ENCODE measurements at regions not wholly inside any gene's neighbourhood (a gene's known extent, or its start where the extent isn't known, plus 50 kb on each side); places are given as distances from the start of the nearest gene placed in this dataset.
A peak's percentile ranks its signal among the peaks of the same experiment; 100 is the strongest.

GRCh38 chr2:219737270-219737691 lies 109.9 kb downstream of the SLC4A3 start:
- H3K36me3 ChIP-seq (replicated peaks; ENCODE audit: insufficient read depth, low read depth) = no peaks in the 10 kb centered on the region
- H4K20me1 ChIP-seq (ENCODE audit: insufficient read depth, poor library complexity, severe bottlenecking) = no peaks in the 10 kb centered on the region
- TF ChIP-seq EZH2phosphoT487 (IDR thresholded peaks at IDR 0.05; ENCODE audit: low read depth, severe bottlenecking, unreplicated experiment) (no peak), EZH2 (IDR thresholded peaks at IDR 0.05; ENCODE audit: borderline replicate concordance) (no peak), CTCF (IDR thresholded peaks at IDR 0.05; ENCODE audit: poor library complexity) (peak; percentile 63)
- no peaks in the 10 kb centered on the region for H3K9me2 ChIP-seq (replicated peaks; ENCODE audit: insufficient read depth)
- H3K27me3 ChIP-seq = peaks cover 10% of the 10 kb centered on the region
- no peak overlapping the region for H3K4me2 ChIP-seq
- no peak overlapping the region for H3K4me3 ChIP-seq
- no peak overlapping the region for H3K27ac ChIP-seq
- no peak overlapping the region for H2AFZ ChIP-seq
- peak; percentile 30 for DNase-seq (ENCODE audit: low spot score)
- H3K9me3 ChIP-seq (ENCODE audit: low read depth) = no peaks in the 10 kb centered on the region
- H3K4me1 ChIP-seq (ENCODE audit: insufficient read depth) = no peaks in the 10 kb centered on the region
- H3K79me2 ChIP-seq = no peaks in the 10 kb centered on the region
- 68% methylated on average over 4 of the region's 4 CpGs for WGBS (ENCODE audit: low lambda C conversion rate, missing lambda C conversion rate)

- 84% methylated on average over 4 of the region's 4 CpGs for WGBS (ENCODE audit: low lambda C conversion rate, missing lambda C conversion rate)
- TF ChIP-seq CTCF (IDR thresholded peaks at IDR 0.05; ENCODE audit: poor library complexity) (no peak), EZH2phosphoT487 (IDR thresholded peaks at IDR 0.05; ENCODE audit: low read depth, severe bottlenecking, unreplicated experiment) (no peak), EZH2 (IDR thresholded peaks at IDR 0.05; ENCODE audit: borderline replicate concordance) (no peak)
- Histone ChIP-seq H3K27me3 (peaks cover 10% of the 10 kb centered on the region), H4K20me1 (ENCODE audit: insufficient read depth, poor library complexity, severe bottlenecking) (no peaks in the 10 kb centered on the region), H3K4me1 (ENCODE audit: insufficient read depth) (no peaks in the 10 kb centered on the region), H3K9me3 (ENCODE audit: low read depth) (no peaks in the 10 kb centered on the region), H3K9me2 (replicated peaks; ENCODE audit: insufficient read depth) (no peaks in the 10 kb centered on the region), H3K79me2 (no peaks in the 10 kb centered on the region), H3K36me3 (replicated peaks; ENCODE audit: insufficient read depth, low read depth) (no peaks in the 10 kb centered on the region), H3K27ac (no peak overlapping the region), H2AFZ (no peak overlapping the region), H3K4me2 (no peak overlapping the region), H3K4me3 (no peak overlapping the region)
- no peak for DNase-seq (ENCODE audit: low spot score)
Observed at GRCh38 chr2:219739066-219739465, 111.6 kb downstream of the SLC4A3 start.

- no peak overlapping the region for H3K4me2 ChIP-seq
- no peaks in the 10 kb centered on the region for H4K20me1 ChIP-seq (ENCODE audit: insufficient read depth, poor library complexity, severe bottlenecking)
- no peaks in the 10 kb centered on the region for H3K36me3 ChIP-seq (replicated peaks; ENCODE audit: insufficient read depth, low read depth)
- H3K9me3 ChIP-seq (ENCODE audit: low read depth) = no peaks in the 10 kb centered on the region
- no peak overlapping the region for H3K4me3 ChIP-seq
- no peak overlapping the region for H2AFZ ChIP-seq
- H3K27me3 ChIP-seq = peaks cover 14% of the 10 kb centered on the region
- H3K79me2 ChIP-seq = no peaks in the 10 kb centered on the region
- 89% methylated on average over 13 of the region's 13 CpGs for WGBS (ENCODE audit: low lambda C conversion rate, missing lambda C conversion rate)
- TF ChIP-seq EZH2phosphoT487 (IDR thresholded peaks at IDR 0.05; ENCODE audit: low read depth, severe bottlenecking, unreplicated experiment) (no peak), EZH2 (IDR thresholded peaks at IDR 0.05; ENCODE audit: borderline replicate concordance) (no peak), CTCF (IDR thresholded peaks at IDR 0.05; ENCODE audit: poor library complexity) (no peak)
- H3K27ac ChIP-seq = no peak overlapping the region
- peaks cover 7% of the 10 kb centered on the region for H3K4me1 ChIP-seq (ENCODE audit: insufficient read depth)
- no peak for DNase-seq (ENCODE audit: low spot score)
- H3K9me2 ChIP-seq (replicated peaks; ENCODE audit: insufficient read depth) = no peaks in the 10 kb centered on the region
Observed at GRCh38 chr2:219739866-219740440, 112.5 kb downstream of the SLC4A3 start.

Data from hepatocyte (in vitro differentiated cells).